Ovary (tissue), 7 donors: ENCODE measurements at regions not wholly inside any gene's neighbourhood (a gene's known extent, or its start where the extent isn't known, plus 50 kb on each side); places are given as distances from the start of the nearest gene placed in this dataset.

ENCODE experiments used
- DNase-seq, 5 donors: peaks; one replicate each; pipeline ENCODE4 v3.0.0-alpha.2; 2019 to 2020
- H3K27ac ChIP-seq, 2 donors: fragments of 200-600 bp; one replicate each; pipeline versions ENCODE4 v1.5.1 to v1.8.0; 2019 to 2022
- H3K27me3 ChIP-seq: fragments of 200-600 bp; one replicate; pipeline ENCODE4 v1.8.0; 2022
- H3K36me3 ChIP-seq: fragments of 200-600 bp; sonication (generic); one replicate; pipeline ENCODE4 v1.5.1; 2019
- H3K4me1 ChIP-seq: one replicate; pipeline ENCODE4 v1.8.1; 2013; ENCODE audit warnings: mild to moderate bottlenecking, moderate library complexity; ENCODE audit not compliant: insufficient read depth
- H3K4me3 ChIP-seq: fragments of 200-600 bp; sonication (generic); one replicate; pipeline ENCODE4 v1.5.1; 2017
- H3K9me3 ChIP-seq, 2 donors: fragments of 200-600 bp in 1 of 2; sonication (generic) in 1 of 2; one replicate each; pipeline versions ENCODE4 v1.5.1 to v1.8.1; 2013 to 2019; ENCODE audit warnings: mild to moderate bottlenecking in 1 of 2, moderate library complexity in 1 of 2
- CTCF ChIP-seq, 3 donors: fragments of 450-650 bp in 2 of 3; fragments of 200-600 bp in 1 of 3; IDR thresholded peaks; one replicate each; pipeline versions ENCODE4 v1.5.1 to v1.8.0; 2016 to 2022; ENCODE audit warnings: antibody characterized with exemption in 3 of 3, mild to moderate bottlenecking in 1 of 3
- EP300 ChIP-seq: sonication (generic); formaldehyde crosslinking; IDR thresholded peaks from one replicate; pipeline ENCODE4 v1.6.1; 2017; ENCODE audit warnings: antibody characterized with exemption
- POLR2A ChIP-seq: fragments of 450-650 bp; IDR thresholded peaks from one replicate; pipeline ENCODE4 v1.6.1; 2017; ENCODE audit warnings: antibody characterized with exemption, mild to moderate bottlenecking, moderate library complexity
- WGBS, 3 donors: extraction: QIAGEN DNeasy Blood & Tissue Kit in 1 of 3; methylation state at CpG; one replicate each; pipeline versions ENCODE4 v1.1.5 to v1.1.7; 2013 to 2017; 5-methylcytosine and 5-hydroxymethylcytosine counted together
- intact Hi-C, 4 donors: fragments of 100-400 bp; cut with DNase I; formaldehyde crosslinking; loops; one replicate each; pipeline versions ENCODE4 v1.11.0 to v1.15.1; 2022 to 2023
- donor health status: DM: no; HTN: no; CAD: no; lungs with moderate emphysema.
- donor health status: DM: no; HTN: no; CAD: no.
- donor health status: Bipolar disorder and iron deficiency.
- donor health status: DM: no; HTN: no; CAD: no.
- donor health status: DM: yes; HTN: yes; CAD: no.

- Histone ChIP-seq H3K4me3 (no peak overlapping the region), H3K27me3 (no peaks in the 10 kb centered on the region), H3K36me3 (no peaks in the 10 kb centered on the region), H3K27ac (no peak overlapping the region), H3K4me1 (no peaks in the 10 kb centered on the region), H3K9me3 (no peaks in the 10 kb centered on the region)
- no peak for TF ChIP-seq EP300
- TF ChIP-seq POLR2A: no peak
- no peak for TF ChIP-seq CTCF (IDR thresholded peaks at IDR 0.05)
- DNase-seq: no peak
- intact Hi-C loops: no loop called here
- 97% methylated on average over 2 of the region's 2 CpGs for WGBS, 3 donors
Measured at GRCh38 chr14:46230540-46230939, 421.0 kb downstream of the RPL10L start.

DNA sequence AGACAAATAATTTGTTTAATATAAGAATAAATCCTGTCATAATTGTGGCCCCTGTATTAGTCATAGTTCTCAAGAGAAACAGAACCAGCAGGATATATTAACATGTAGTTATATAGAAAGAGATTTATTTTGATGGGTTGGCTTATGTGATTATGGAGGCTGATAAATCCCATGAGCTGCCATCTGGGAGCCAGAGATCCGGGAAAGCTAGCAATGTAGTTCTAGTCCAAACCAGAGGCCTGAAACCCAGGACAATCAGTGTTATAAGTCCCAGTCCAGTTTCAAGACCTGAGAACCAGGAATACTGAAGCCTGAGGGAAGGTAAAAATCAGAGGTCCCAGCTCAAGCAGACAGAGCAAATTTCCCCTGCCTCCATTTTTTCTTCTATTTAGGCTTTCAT, 435.8 kb downstream of the RPL10L start:
- Histone ChIP-seq H3K36me3 (no peaks in the 10 kb centered on the region), H3K27me3 (no peaks in the 10 kb centered on the region), H3K9me3 (no peaks in the 10 kb centered on the region), H3K4me1 (no peaks in the 10 kb centered on the region), H3K27ac (no peak overlapping the region), H3K4me3 (no peak overlapping the region)
- DNase-seq: no peak
- no peak for TF ChIP-seq EP300
- no peak for TF ChIP-seq CTCF (IDR thresholded peaks at IDR 0.05)
- no peak for TF ChIP-seq POLR2A
- intact Hi-C loops: loop anchor here in 1 of 4 donors (10.0 kb wide), 1 partner anchor 79 kb away; no protein-coding TSS in a partner anchor
- WGBS, 3 donors: 78 to 91% (median 89%) methylated on average over 1 of the region's 1 CpG

GRCh38 chr14:46198676-46199075, 452.9 kb downstream of the RPL10L start:
- no peaks in the 10 kb centered on the region for H3K4me1 ChIP-seq
- no peak overlapping the region for H3K4me3 ChIP-seq
- no peak overlapping the region for H3K27ac ChIP-seq
- no peaks in the 10 kb centered on the region for H3K27me3 ChIP-seq
- DNase-seq: no peak
- WGBS, 3 donors: 26 to 34% (median 28%) methylated on average over 2 of the region's 2 CpGs
- no peak for TF ChIP-seq POLR2A
- TF ChIP-seq CTCF (IDR thresholded peaks at IDR 0.05): no peak
- no peak for TF ChIP-seq EP300
- intact Hi-C loops: no loop called here
- H3K9me3 ChIP-seq: no peaks in the 10 kb centered on the region
- H3K36me3 ChIP-seq: no peaks in the 10 kb centered on the region

- H3K27ac ChIP-seq: no peak overlapping the region
- no peaks in the 10 kb centered on the region for H3K27me3 ChIP-seq
- H3K4me3 ChIP-seq: no peak overlapping the region
- H3K4me1 ChIP-seq: no peaks in the 10 kb centered on the region
- no peaks in the 10 kb centered on the region for H3K9me3 ChIP-seq
- H3K36me3 ChIP-seq: no peaks in the 10 kb centered on the region
- WGBS, 3 donors: 84 to 87% (median 85%) methylated on average over 4 of the region's 4 CpGs
- no peak for DNase-seq
- intact Hi-C loops: no loop called here
- TF ChIP-seq POLR2A: no peak
- no peak for TF ChIP-seq CTCF (IDR thresholded peaks at IDR 0.05)
- no peak for TF ChIP-seq EP300
Measured at GRCh38 chr14:46197856-46198255, 453.7 kb downstream of the RPL10L start.
